ENCODE measurements at regions not wholly inside any gene's neighbourhood (a gene's known extent, or its start where the extent isn't known, plus 50 kb on each side); places are given as distances from the start of the nearest gene placed in this dataset.

GRCh38 chr2:162989507-162989906 lies 150.9 kb upstream of the KCNH7 start:
- Mint-ChIP-seq H3K27ac (no peak overlapping the region), H3K9me3 (no peaks in the 10 kb centered on the region), H3K4me3 (no peak overlapping the region), H3K4me1 (no peaks in the 10 kb centered on the region), H3K27me3 (no peaks in the 10 kb centered on the region), H3K36me3 (ENCODE audit: low read depth) (no peaks in the 10 kb centered on the region)
- intact Hi-C loops (cut with micrococcal nuclease), result no loop called here
- no peak for DNase-seq

- intact Hi-C loops (cut with micrococcal nuclease), result no loop called here
- Mint-ChIP-seq H3K36me3 (ENCODE audit: low read depth) (no peaks in the 10 kb centered on the region), H3K27me3 (no peaks in the 10 kb centered on the region), H3K27ac (no peak overlapping the region), H3K4me1 (no peaks in the 10 kb centered on the region), H3K4me3 (no peak overlapping the region), H3K9me3 (no peaks in the 10 kb centered on the region)
- no peak for DNase-seq
Observed at GRCh38 chr2:162974771-162975170, 136.2 kb upstream of the KCNH7 start.

DNA sequence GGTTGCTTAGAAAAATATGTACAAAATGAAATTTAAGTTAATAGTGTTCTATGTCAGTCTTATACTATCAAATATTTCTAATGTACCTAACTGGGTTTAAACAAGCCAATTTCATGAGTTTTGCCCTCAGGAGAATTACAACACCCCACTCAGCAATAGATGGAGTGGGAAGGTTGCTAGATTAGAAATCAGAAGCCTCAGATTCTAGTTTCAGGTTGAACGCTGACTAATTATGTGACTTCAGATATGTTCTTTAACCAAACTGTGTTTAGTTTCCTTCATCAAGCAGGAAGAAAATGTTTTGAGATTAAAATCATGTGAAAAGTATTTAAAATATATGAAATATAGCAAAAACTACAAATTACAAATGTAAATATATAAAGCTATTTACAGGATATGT lies 133.8 kb upstream of the KCNH7 start:
- Mint-ChIP-seq H3K9me3 (no peaks in the 10 kb centered on the region), H3K4me1 (no peaks in the 10 kb centered on the region), H3K27me3 (no peaks in the 10 kb centered on the region), H3K36me3 (ENCODE audit: low read depth) (no peaks in the 10 kb centered on the region), H3K27ac (no peak overlapping the region), H3K4me3 (no peak overlapping the region)
- no peak for DNase-seq
- intact Hi-C loops (cut with micrococcal nuclease), result no loop called here

- no peaks in the 10 kb centered on the region for H3K27me3 Mint-ChIP-seq
- no peaks in the 10 kb centered on the region for H3K9me3 Mint-ChIP-seq
- intact Hi-C loops (cut with micrococcal nuclease), result no loop called here
- no peaks in the 10 kb centered on the region for H3K36me3 Mint-ChIP-seq (ENCODE audit: low read depth)
- no peak overlapping the region for H3K4me3 Mint-ChIP-seq
- H3K4me1 Mint-ChIP-seq, result no peaks in the 10 kb centered on the region
- H3K27ac Mint-ChIP-seq, result no peak overlapping the region
- DNase-seq, result no peak
Observed at GRCh38 chr2:162968306-162968705, 129.7 kb upstream of the KCNH7 start.

- Mint-ChIP-seq H3K4me1 (no peaks in the 10 kb centered on the region), H3K27me3 (no peaks in the 10 kb centered on the region), H3K27ac (no peak overlapping the region), H3K9me3 (no peaks in the 10 kb centered on the region), H3K4me3 (no peak overlapping the region), H3K36me3 (ENCODE audit: low read depth) (no peaks in the 10 kb centered on the region)
- intact Hi-C loops (cut with micrococcal nuclease), result no loop called here
- DNase-seq, result no peak
Observed at GRCh38 chr2:162967811-162968210, 129.2 kb upstream of the KCNH7 start.

GRCh38 chr2:162967147-162967546 lies 128.6 kb upstream of the KCNH7 start:
- Mint-ChIP-seq H3K4me3 (no peak overlapping the region), H3K9me3 (no peaks in the 10 kb centered on the region), H3K36me3 (ENCODE audit: low read depth) (no peaks in the 10 kb centered on the region), H3K27me3 (no peaks in the 10 kb centered on the region), H3K27ac (no peak overlapping the region), H3K4me1 (no peaks in the 10 kb centered on the region)
- DNase-seq, result no peak
- intact Hi-C loops (cut with micrococcal nuclease), result no loop called here

DNA sequence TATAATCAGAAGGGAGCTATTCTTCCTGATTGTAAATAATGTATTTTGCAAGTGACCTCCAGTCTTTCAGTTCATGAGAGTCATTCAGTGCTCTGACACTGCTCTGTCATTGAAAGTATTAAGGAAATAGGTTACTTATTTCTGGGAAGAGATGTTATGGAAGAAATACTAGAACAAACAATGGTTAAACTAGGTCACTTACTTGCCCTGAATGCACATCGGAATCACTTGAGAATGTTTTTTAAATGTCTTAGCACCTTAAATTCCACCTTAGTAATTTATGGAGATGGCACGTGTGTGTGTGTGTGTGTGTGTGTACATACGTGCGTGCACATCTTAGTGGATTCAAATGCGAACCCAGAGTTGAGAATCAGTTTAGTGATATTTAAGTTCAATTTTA lies 126.6 kb upstream of the KCNH7 start:
- intact Hi-C loops (cut with micrococcal nuclease), result no loop called here
- Mint-ChIP-seq H3K27ac (no peak overlapping the region), H3K36me3 (ENCODE audit: low read depth) (no peaks in the 10 kb centered on the region), H3K9me3 (no peaks in the 10 kb centered on the region), H3K4me1 (no peaks in the 10 kb centered on the region), H3K27me3 (no peaks in the 10 kb centered on the region), H3K4me3 (no peak overlapping the region)
- DNase-seq, result no peak

GRCh38 chr2:162964513-162964912 lies 125.9 kb upstream of the KCNH7 start:
- Mint-ChIP-seq H3K4me1 (no peaks in the 10 kb centered on the region), H3K27me3 (no peaks in the 10 kb centered on the region), H3K9me3 (no peaks in the 10 kb centered on the region), H3K36me3 (ENCODE audit: low read depth) (no peaks in the 10 kb centered on the region), H3K4me3 (no peak overlapping the region), H3K27ac (no peak overlapping the region)
- intact Hi-C loops (cut with micrococcal nuclease), result no loop called here
- no peak for DNase-seq

DNA sequence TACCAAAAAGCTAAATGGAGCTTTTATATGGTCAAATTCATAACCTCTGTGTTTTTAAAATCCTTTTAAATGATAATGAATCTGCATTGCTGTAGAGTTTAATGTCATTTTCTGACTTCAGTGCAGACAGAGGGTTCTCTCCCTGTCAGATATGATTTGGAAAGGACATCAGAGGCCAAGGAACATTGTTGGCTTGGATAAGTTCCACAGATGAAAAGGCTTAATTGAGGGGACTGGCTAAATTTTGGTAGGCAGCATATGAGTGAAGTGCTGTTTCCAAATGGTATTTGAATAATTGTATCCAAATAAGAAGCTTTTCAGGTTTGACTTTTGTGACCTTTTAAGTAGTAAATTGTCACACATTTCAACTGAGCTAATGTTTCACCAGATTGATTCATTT lies 124.6 kb upstream of the KCNH7 start:
- no peaks in the 10 kb centered on the region for H3K9me3 Mint-ChIP-seq
- H3K27me3 Mint-ChIP-seq, result no peaks in the 10 kb centered on the region
- intact Hi-C loops (cut with micrococcal nuclease), result no loop called here
- H3K4me1 Mint-ChIP-seq, result no peaks in the 10 kb centered on the region
- no peaks in the 10 kb centered on the region for H3K36me3 Mint-ChIP-seq (ENCODE audit: low read depth)
- H3K27ac Mint-ChIP-seq, result no peak overlapping the region
- H3K4me3 Mint-ChIP-seq, result no peak overlapping the region
- no peak for DNase-seq

DNA sequence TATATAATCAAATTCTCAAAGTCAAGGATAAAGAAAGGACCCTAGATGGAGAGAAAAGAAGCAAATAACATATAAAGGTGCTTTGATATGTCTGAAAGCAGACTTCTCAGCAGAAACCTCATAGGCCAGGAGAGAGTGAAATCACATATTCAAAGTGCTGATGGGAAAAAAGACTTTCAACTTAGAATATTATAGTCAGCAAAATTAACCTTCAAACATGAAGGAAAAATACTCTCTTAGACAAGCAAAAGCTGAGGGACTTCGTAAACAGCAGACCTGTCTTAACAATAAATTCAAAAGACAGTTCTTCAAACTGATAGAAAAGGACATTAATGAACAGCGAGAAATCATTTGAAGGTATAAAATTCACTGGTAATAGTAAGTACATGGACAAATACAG lies 107.2 kb upstream of the KCNH7 start:
- DNase-seq, result no peak
- Mint-ChIP-seq H3K27me3 (no peaks in the 10 kb centered on the region), H3K27ac (no peak overlapping the region), H3K9me3 (peaks cover 7% of the 10 kb centered on the region), H3K36me3 (ENCODE audit: low read depth) (no peaks in the 10 kb centered on the region), H3K4me3 (no peak overlapping the region), H3K4me1 (no peaks in the 10 kb centered on the region)
- intact Hi-C loops (cut with micrococcal nuclease), result no loop called here

DNA sequence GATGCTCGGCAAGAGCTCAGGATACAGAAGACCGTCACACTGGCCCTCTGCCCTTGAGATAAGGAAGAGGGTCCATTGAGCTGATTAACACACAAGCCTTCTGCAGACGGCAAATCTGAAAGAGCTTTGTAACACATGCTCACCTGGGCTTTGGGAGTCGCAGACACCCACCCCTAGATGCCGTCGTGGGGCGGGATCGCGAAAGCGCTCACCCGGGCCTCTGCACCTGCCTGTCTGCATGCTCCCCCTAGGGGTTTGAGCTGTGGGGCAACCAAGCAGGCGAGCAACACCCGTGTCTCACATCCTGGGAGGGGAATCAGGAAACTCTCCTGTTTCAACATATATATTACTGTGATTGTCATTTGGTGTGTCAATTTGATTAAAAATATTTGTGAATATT lies 99.8 kb upstream of the KCNH7 start:
- no peaks in the 10 kb centered on the region for H3K4me1 Mint-ChIP-seq
- H3K27me3 Mint-ChIP-seq, result no peaks in the 10 kb centered on the region
- no peak overlapping the region for H3K27ac Mint-ChIP-seq
- H3K36me3 Mint-ChIP-seq (ENCODE audit: low read depth), result no peaks in the 10 kb centered on the region
- no peak for DNase-seq
- peaks cover 2% of the 10 kb centered on the region for H3K9me3 Mint-ChIP-seq
- no peak overlapping the region for H3K4me3 Mint-ChIP-seq
- intact Hi-C loops (cut with micrococcal nuclease), result no loop called here

DNA sequence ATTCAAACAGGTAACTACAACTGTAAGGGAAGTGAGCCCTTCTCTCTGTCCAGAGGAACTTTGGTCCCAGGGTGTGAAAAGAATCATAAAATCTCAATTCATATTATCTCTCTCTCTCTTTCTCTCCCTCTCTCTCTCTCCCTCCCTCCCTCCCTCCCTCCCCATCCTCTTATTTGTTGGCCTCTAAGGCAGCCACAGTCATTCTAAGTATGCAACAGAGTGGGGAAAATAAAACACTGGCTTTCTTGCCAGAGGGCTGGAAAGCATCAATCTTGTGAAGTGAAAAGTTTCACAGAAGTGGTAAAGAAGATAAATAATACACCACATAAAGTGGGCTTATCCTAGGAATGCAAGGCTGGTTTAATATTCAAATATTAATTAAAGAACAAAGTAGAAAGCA lies 95.6 kb upstream of the KCNH7 start:
- intact Hi-C loops (cut with micrococcal nuclease), result no loop called here
- no peak for DNase-seq
- H3K27ac Mint-ChIP-seq, result no peak overlapping the region
- H3K9me3 Mint-ChIP-seq, result no peaks in the 10 kb centered on the region
- no peaks in the 10 kb centered on the region for H3K36me3 Mint-ChIP-seq (ENCODE audit: low read depth)
- H3K4me1 Mint-ChIP-seq, result no peaks in the 10 kb centered on the region
- H3K4me3 Mint-ChIP-seq, result no peak overlapping the region
- no peaks in the 10 kb centered on the region for H3K27me3 Mint-ChIP-seq

DNA sequence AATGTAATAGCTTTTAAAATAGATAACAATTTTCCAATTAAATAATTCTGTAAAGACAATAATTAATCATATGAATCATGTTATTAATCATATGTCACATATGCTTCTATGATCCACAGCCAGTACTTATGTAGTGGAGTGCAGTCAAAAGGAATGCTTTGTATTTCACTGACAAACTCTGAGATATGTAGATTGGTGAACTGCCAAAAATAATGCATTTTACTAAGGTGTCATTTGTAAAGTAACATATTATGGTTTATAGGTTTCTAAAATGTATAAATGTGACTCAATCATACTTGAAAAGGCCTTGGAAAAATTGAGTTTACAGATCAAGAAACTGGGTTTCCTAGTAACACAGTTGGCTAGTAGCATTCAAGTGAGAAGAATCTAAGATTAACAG lies 93.8 kb upstream of the KCNH7 start:
- no peak for DNase-seq
- H3K27ac Mint-ChIP-seq, result no peak overlapping the region
- H3K27me3 Mint-ChIP-seq, result no peaks in the 10 kb centered on the region
- H3K4me3 Mint-ChIP-seq, result no peak overlapping the region
- intact Hi-C loops (cut with micrococcal nuclease), result no loop called here
- H3K4me1 Mint-ChIP-seq, result no peaks in the 10 kb centered on the region
- no peaks in the 10 kb centered on the region for H3K36me3 Mint-ChIP-seq (ENCODE audit: low read depth)
- H3K9me3 Mint-ChIP-seq, result no peaks in the 10 kb centered on the region

GRCh38 chr2:162929571-162929970 lies 91.0 kb upstream of the KCNH7 start:
- H3K9me3 Mint-ChIP-seq, result no peaks in the 10 kb centered on the region
- no peak overlapping the region for H3K4me3 Mint-ChIP-seq
- no peaks in the 10 kb centered on the region for H3K27me3 Mint-ChIP-seq
- no peaks in the 10 kb centered on the region for H3K36me3 Mint-ChIP-seq (ENCODE audit: low read depth)
- H3K4me1 Mint-ChIP-seq, result no peaks in the 10 kb centered on the region
- no peak for DNase-seq
- H3K27ac Mint-ChIP-seq, result no peak overlapping the region
- intact Hi-C loops (cut with micrococcal nuclease), result no loop called here

- Mint-ChIP-seq H3K27me3 (no peaks in the 10 kb centered on the region), H3K4me1 (no peaks in the 10 kb centered on the region), H3K36me3 (ENCODE audit: low read depth) (no peaks in the 10 kb centered on the region), H3K27ac (no peak overlapping the region), H3K9me3 (no peaks in the 10 kb centered on the region), H3K4me3 (no peak overlapping the region)
- intact Hi-C loops (cut with micrococcal nuclease), result no loop called here
- no peak for DNase-seq
Observed at GRCh38 chr2:162928356-162928755, 89.8 kb upstream of the KCNH7 start.

DNA sequence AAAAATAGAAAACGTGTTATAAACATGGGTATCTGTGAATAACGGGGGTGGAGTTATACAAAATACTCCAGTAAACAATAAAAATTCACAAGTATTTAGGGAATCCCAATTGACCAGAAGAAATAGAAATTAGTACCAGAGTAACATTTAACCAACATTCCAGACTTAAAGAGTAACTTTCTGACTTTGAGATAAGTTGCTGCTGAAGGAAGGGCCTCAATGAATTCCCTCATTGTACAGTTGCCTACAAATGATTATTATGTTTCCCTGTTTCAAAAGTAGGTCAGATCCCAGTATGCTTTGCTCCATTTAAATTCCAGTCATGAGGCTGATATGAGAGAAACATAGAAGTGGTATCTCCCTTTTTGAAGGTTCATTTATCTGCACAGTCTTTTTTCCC lies 88.3 kb upstream of the KCNH7 start:
- H3K27me3 Mint-ChIP-seq, result no peaks in the 10 kb centered on the region
- no peaks in the 10 kb centered on the region for H3K9me3 Mint-ChIP-seq
- H3K36me3 Mint-ChIP-seq (ENCODE audit: low read depth), result no peaks in the 10 kb centered on the region

More for the DNA sequence above, 88.3 kb upstream of the KCNH7 start:
- intact Hi-C loops (cut with micrococcal nuclease), result no loop called here
- H3K4me1 Mint-ChIP-seq, result no peaks in the 10 kb centered on the region
- DNase-seq, result no peak
- H3K27ac Mint-ChIP-seq, result no peak overlapping the region
- H3K4me3 Mint-ChIP-seq, result no peak overlapping the region
